Fibroblast of skin of scalp (primary cell): ENCODE measurements at regions not wholly inside any gene's neighbourhood (a gene's known extent, or its start where the extent isn't known, plus 50 kb on each side); places are given as distances from the start of the nearest gene placed in this dataset.
A peak's percentile ranks its signal among the peaks of the same experiment; 100 is the strongest.
"Not testable (repeated sequence)": the region's sequence is repeated elsewhere in the genome, so short reads cannot be mapped to it uniquely, and the experiment has no call there.

Source experiments
- DNase-seq: peaks from one replicate; pipeline ENCODE4 v3.0.0-alpha.2; 2013

GRCh38 chr21:15439726-15440125 lies 290.1 kb upstream of the USP25 start:
- no peak for DNase-seq

GRCh38 chr21:15441060-15441493 lies 288.7 kb upstream of the USP25 start:
- DNase-seq = no peak

GRCh38 chr21:15441992-15442391 lies 287.8 kb upstream of the USP25 start:
- no peak for DNase-seq

- no peak for DNase-seq
Measured at GRCh38 chr21:15442743-15443469, 286.9 kb upstream of the USP25 start.

- no peak for DNase-seq
Measured at GRCh38 chr21:15443740-15444117, 286.1 kb upstream of the USP25 start.

- DNase-seq = no peak
Measured at GRCh38 chr21:15444118-15444960, 285.4 kb upstream of the USP25 start.

- no peak for DNase-seq
Measured at GRCh38 chr21:15445327-15445726, 284.5 kb upstream of the USP25 start.

- no peak for DNase-seq
Measured at GRCh38 chr21:15446223-15446622, 283.6 kb upstream of the USP25 start.

GRCh38 chr21:15449556-15449955 lies 280.2 kb upstream of the USP25 start:
- no peak for DNase-seq

- DNase-seq = no peak
Measured at GRCh38 chr21:15453261-15453660, 276.5 kb upstream of the USP25 start.

- DNase-seq = not testable (repeated sequence)
Measured at GRCh38 chr21:15453785-15454184, 276.0 kb upstream of the USP25 start.

GRCh38 chr21:15454931-15455330 lies 274.9 kb upstream of the USP25 start:
- not testable (repeated sequence) for DNase-seq

- DNase-seq = no peak
Measured at GRCh38 chr21:15455819-15456462, 273.8 kb upstream of the USP25 start.

- DNase-seq = no peak
Measured at GRCh38 chr21:15457965-15458364, 271.8 kb upstream of the USP25 start.

- no peak for DNase-seq
Measured at GRCh38 chr21:15462092-15462491, 267.7 kb upstream of the USP25 start.

GRCh38 chr21:15466329-15466728 lies 263.5 kb upstream of the USP25 start:
- DNase-seq = no peak

GRCh38 chr21:15468368-15468767 lies 261.4 kb upstream of the USP25 start:
- DNase-seq = no peak

GRCh38 chr21:15472108-15473040 lies 257.4 kb upstream of the USP25 start:
- DNase-seq = no peak

- not testable (repeated sequence) for DNase-seq
Measured at GRCh38 chr21:15477773-15478172, 252.0 kb upstream of the USP25 start.

- DNase-seq = no peak
Measured at GRCh38 chr21:15480160-15480559, 249.6 kb upstream of the USP25 start.

- DNase-seq = peak; percentile 82
Measured at GRCh38 chr21:15483138-15483780, 246.5 kb upstream of the USP25 start.
